KMS-11 (cell line): ENCODE measurements at regions not wholly inside any gene's neighbourhood (a gene's known extent, or its start where the extent isn't known, plus 50 kb on each side); places are given as distances from the start of the nearest gene placed in this dataset.

Experiments used
- H2AFZ ChIP-seq: fragments of 200-600 bp; sonication (generic); 2 replicates; pipeline ENCODE4 v1.6.1; 2016; ENCODE audit warnings: antibody characterized with exemption, mixed run types, low read depth
- H3K27ac ChIP-seq: fragments of 200-600 bp; sonication (generic); 2 replicates; pipeline ENCODE4 v1.6.1; 2016; ENCODE audit warnings: mild to moderate bottlenecking, mixed run types
- H3K27me3 ChIP-seq: fragments of 200-600 bp; sonication (generic); 2 replicates; pipeline ENCODE4 v1.6.1; 2017; ENCODE audit warnings: mild to moderate bottlenecking, low read depth, mixed run types, moderate library complexity; ENCODE audit not compliant: insufficient read depth
- H3K36me3 ChIP-seq: fragments of 200-600 bp; sonication (generic); 2 replicates; pipeline ENCODE4 v1.6.1; 2017; ENCODE audit warnings: mild to moderate bottlenecking, mixed run types; ENCODE audit not compliant: insufficient read depth
- H3K4me1 ChIP-seq: fragments of 200-600 bp; sonication (generic); 2 replicates; pipeline ENCODE4 v1.6.1; 2016; ENCODE audit warnings: mild to moderate bottlenecking, low read depth, mixed run types; ENCODE audit not compliant: poor library complexity, severe bottlenecking
- H3K4me2 ChIP-seq: fragments of 200-600 bp; sonication (generic); 2 replicates; pipeline ENCODE4 v1.7.0; 2016; ENCODE audit warnings: mild to moderate bottlenecking, mixed run types
- H3K4me3 ChIP-seq: fragments of 200-600 bp; sonication (generic); IDR thresholded peaks from 2 replicates; pipeline ENCODE4 v1.6.1; 2017; ENCODE audit warnings: low read depth, low read length, mixed read lengths; ENCODE audit not compliant: insufficient read depth
- H3K79me2 ChIP-seq: fragments of 200-600 bp; sonication (generic); 2 replicates; pipeline ENCODE4 v1.6.1; 2016; ENCODE audit warnings: low read depth, mixed run types; ENCODE audit not compliant: insufficient read depth
- H3K9ac ChIP-seq: fragments of 200-600 bp; sonication (generic); 2 replicates; pipeline ENCODE4 v1.6.1; 2016; ENCODE audit warnings: mild to moderate bottlenecking, mixed run types
- H4K20me1 ChIP-seq: fragments of 200-600 bp; sonication (generic); 2 replicates; pipeline ENCODE4 v1.6.1; 2016; ENCODE audit warnings: mild to moderate bottlenecking, mixed run types; ENCODE audit not compliant: insufficient read depth
- TF ChIP-seq, protein P1 (sequence below): fragments of 200-600 bp; sonication (generic); conservative IDR thresholded peaks from 2 replicates; pipeline ENCODE4 v1.6.1; 2017; ENCODE audit warnings: low read depth, mild to moderate bottlenecking, antibody characterized with exemption, low read length, moderate library complexity, mixed read lengths

DNA sequence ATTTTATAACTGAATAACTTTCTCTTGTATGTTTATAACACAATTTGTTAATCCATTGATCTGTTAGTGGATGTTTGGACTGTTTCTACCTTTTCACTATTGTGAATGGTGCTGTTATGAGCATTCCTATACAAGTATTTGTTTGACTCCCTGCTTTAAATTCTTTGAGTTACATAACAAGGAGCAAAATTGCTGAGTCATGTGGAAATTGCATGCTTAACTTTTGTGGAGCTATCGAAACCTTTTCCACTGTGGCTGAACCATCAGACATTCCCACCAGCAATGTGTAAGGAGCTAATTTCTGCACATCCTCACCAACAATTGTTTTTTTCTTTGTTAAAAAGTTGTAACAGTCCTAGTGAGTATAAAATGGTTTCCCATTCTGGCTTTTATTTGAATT, 415.5 kb downstream of the CBLN2 start:
- H3K79me2 ChIP-seq, result no peaks in the 10 kb centered on the region
- no peak overlapping the region for H3K4me2 ChIP-seq
- no peaks in the 10 kb centered on the region for H3K36me3 ChIP-seq
- no peak overlapping the region for H3K4me3 ChIP-seq
- H3K4me1 ChIP-seq, result no peaks in the 10 kb centered on the region
- H4K20me1 ChIP-seq, result no peaks in the 10 kb centered on the region
- TF ChIP-seq, protein P1, sequence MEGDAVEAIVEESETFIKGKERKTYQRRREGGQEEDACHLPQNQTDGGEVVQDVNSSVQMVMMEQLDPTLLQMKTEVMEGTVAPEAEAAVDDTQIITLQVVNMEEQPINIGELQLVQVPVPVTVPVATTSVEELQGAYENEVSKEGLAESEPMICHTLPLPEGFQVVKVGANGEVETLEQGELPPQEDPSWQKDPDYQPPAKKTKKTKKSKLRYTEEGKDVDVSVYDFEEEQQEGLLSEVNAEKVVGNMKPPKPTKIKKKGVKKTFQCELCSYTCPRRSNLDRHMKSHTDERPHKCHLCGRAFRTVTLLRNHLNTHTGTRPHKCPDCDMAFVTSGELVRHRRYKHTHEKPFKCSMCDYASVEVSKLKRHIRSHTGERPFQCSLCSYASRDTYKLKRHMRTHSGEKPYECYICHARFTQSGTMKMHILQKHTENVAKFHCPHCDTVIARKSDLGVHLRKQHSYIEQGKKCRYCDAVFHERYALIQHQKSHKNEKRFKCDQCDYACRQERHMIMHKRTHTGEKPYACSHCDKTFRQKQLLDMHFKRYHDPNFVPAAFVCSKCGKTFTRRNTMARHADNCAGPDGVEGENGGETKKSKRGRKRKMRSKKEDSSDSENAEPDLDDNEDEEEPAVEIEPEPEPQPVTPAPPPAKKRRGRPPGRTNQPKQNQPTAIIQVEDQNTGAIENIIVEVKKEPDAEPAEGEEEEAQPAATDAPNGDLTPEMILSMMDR, result no peak
- H3K27me3 ChIP-seq, result no peaks in the 10 kb centered on the region
- H2AFZ ChIP-seq, result no peak overlapping the region
- no peak overlapping the region for H3K27ac ChIP-seq
- H3K9ac ChIP-seq, result no peak overlapping the region

DNA sequence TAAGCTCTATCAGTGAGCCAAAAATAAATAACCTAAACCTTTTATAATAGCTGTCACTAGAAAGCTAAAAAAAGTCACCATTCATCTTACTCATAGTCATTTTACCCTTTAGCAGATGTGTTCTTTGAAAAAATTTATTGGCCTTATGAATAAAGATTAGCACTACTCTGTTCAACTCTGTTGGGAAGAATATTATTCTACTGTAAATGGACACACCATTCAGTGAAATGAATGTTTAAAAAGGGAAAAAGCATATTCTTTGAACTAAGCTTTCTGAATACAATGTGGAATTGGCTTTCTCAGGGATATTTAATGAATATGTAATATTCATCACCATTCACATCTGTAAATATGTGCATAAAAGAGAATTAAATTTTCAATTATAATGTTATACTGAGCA, 422.0 kb downstream of the CBLN2 start:
- H2AFZ ChIP-seq, result no peak overlapping the region
- H3K9ac ChIP-seq, result no peak overlapping the region
- no peaks in the 10 kb centered on the region for H3K27me3 ChIP-seq
- no peaks in the 10 kb centered on the region for H3K36me3 ChIP-seq
- no peaks in the 10 kb centered on the region for H3K79me2 ChIP-seq
- H3K4me1 ChIP-seq, result no peaks in the 10 kb centered on the region
- no peaks in the 10 kb centered on the region for H4K20me1 ChIP-seq
- H3K27ac ChIP-seq, result no peak overlapping the region
- TF ChIP-seq, protein P1, result no peak
- H3K4me3 ChIP-seq, result no peak overlapping the region
- no peak overlapping the region for H3K4me2 ChIP-seq

DNA sequence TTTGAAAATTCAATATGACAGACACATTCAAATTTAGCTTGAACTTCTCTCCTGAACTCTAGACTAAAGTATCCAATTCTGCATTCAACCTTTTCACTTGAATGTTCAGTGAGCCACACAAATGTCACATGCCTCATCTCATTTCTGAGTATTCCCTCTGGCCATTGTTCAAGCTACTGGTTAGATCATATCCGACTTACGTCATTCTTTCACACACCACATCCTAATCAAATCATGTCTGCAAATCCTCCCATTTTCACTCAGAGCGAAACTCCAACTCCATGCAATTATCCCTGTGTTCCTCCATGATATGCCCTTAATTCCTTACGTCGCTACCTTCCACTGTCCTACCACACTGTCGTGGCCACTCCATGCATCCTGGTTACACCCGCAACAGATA, 425.1 kb downstream of the CBLN2 start:
- no peaks in the 10 kb centered on the region for H3K36me3 ChIP-seq
- no peaks in the 10 kb centered on the region for H3K79me2 ChIP-seq
- no peak overlapping the region for H2AFZ ChIP-seq
- no peak overlapping the region for H3K27ac ChIP-seq
- H4K20me1 ChIP-seq, result no peaks in the 10 kb centered on the region
- no peak overlapping the region for H3K9ac ChIP-seq
- H3K4me1 ChIP-seq, result no peaks in the 10 kb centered on the region
- H3K27me3 ChIP-seq, result no peaks in the 10 kb centered on the region
- no peak overlapping the region for H3K4me3 ChIP-seq
- no peak overlapping the region for H3K4me2 ChIP-seq
- TF ChIP-seq, protein P1, result no peak

DNA sequence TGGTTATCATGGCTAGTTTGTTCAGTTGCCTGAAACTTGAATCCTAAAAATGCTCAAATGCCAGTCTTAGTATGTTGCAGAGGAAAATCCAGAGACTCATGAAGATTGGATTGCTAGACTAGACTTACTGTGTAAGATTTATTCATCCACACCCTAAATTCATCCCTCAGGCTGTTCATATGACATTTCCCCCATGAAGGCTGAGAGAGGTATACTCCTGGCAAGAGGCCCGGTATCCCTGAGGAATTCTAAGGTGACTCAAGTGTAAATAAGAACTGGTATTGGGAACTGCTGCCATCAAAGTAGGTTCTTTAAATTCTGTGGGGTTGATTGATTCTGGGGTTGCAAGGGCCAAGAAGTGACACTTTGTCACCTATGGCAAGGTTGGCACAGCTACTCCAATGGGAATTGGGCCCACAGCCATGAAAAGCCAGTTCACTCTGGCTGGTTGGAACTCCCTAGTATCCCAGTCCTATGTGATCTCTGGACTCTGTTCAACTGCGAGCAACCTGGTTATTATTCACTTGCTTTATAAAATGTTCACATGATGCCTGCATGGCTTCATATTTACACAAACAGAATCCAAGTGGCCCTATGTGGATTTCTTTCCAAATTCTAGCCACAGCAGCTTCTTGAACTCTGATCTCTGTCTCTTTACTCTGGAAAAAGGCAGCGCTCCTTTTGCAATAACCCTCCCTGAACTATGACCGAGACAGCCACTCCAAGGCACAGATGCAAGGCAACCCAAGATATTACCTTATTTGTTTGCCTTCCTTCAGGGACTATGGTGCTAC, 429.1 kb downstream of the CBLN2 start:
- Histone ChIP-seq H3K4me3 (no peak overlapping the region), H3K4me2 (no peak overlapping the region), H4K20me1 (no peaks in the 10 kb centered on the region), H3K9ac (no peak overlapping the region), H3K4me1 (no peaks in the 10 kb centered on the region), H3K36me3 (no peaks in the 10 kb centered on the region), H3K79me2 (no peaks in the 10 kb centered on the region), H2AFZ (no peak overlapping the region), H3K27ac (no peak overlapping the region), H3K27me3 (no peaks in the 10 kb centered on the region)
- TF ChIP-seq, protein P1, result no peak
